ENCODE measurements at regions not wholly inside any gene's neighbourhood (a gene's known extent, or its start where the extent isn't known, plus 50 kb on each side); places are given as distances from the start of the nearest gene placed in this dataset.

GRCh38 chr5:19047277-19047676, 940.7 kb downstream of the CDH18 start (continued):
- TF ChIP-seq PREB (CRISPR knock-in tag; IDR thresholded peaks at IDR 0.05) = no peak
- TF ChIP-seq ZNF362 (CRISPR knock-in tag; IDR thresholded peaks at IDR 0.05; ENCODE audit: borderline replicate concordance) = no peak
- no peak for TF ChIP-seq ZSCAN20 (CRISPR knock-in tag; IDR thresholded peaks at IDR 0.05; ENCODE audit: borderline replicate concordance)
- TF ChIP-seq ZNF577 (CRISPR knock-in tag; IDR thresholded peaks at IDR 0.05; ENCODE audit: borderline replicate concordance, low read depth) = no peak
- TF ChIP-seq TOPORS (CRISPR knock-in tag; IDR thresholded peaks at IDR 0.05) = no peak
- no peak for TF ChIP-seq SMARCC2 (IDR thresholded peaks at IDR 0.05)
- TF ChIP-seq GATAD2A (CRISPR knock-in tag; IDR thresholded peaks at IDR 0.05) = no peak

GRCh38 chr5:19048726-19049125, 939.3 kb downstream of the CDH18 start:
- FAIRE-seq = no peak
- POLR2A ChIA-PET = no interaction called here
- WGBS (ENCODE audit: low lambda C conversion rate) = 0% methylated on average over 3 of the region's 3 CpGs

More at GRCh38 chr5:19048726-19049125, 939.3 kb downstream of the CDH18 start:
- H3K27me3 ChIP-seq (ENCODE audit: control insufficient read depth in 1 of 2, insufficient read depth in 2 of 2, low read length in 2 of 2) = no peaks in the 10 kb centered on the region
- in situ Hi-C loops (cut with HindIII; ENCODE audit: extremely low pct_ligation_motif_present, low pct_unique_long_range_greater_than_20kb) (no loop called here), intact Hi-C loops (cut with micrococcal nuclease; ENCODE audit: unreplicated experiment) (no loop called here)
- no peaks in the 10 kb centered on the region for H3K79me2 ChIP-seq (ENCODE audit: insufficient read depth, low read length)
- CTCF ChIA-PET (ENCODE audit: low intra/inter-chr PET ratio, low total read pairs) = no interaction called here
- TF ChIP-seq SRF (IDR thresholded peaks at IDR 0.05; ENCODE audit: low read depth, low read length) = no peak
- no peak for TF ChIP-seq REPIN1 (CRISPR knock-in tag; IDR thresholded peaks at IDR 0.05; ENCODE audit: borderline replicate concordance, low read depth)
- no peak for TF ChIP-seq REXO4 (CRISPR knock-in tag; IDR thresholded peaks at IDR 0.05; ENCODE audit: borderline replicate concordance)
- no peak for TF ChIP-seq THRA (CRISPR knock-in tag; IDR thresholded peaks at IDR 0.05; ENCODE audit: borderline replicate concordance)
- no peak overlapping the region for H2AFZ ChIP-seq (ENCODE audit: low read length)
- H3K4me1 ChIP-seq (ENCODE audit: insufficient read depth, low read length) = no peaks in the 10 kb centered on the region
- DNase-seq (ENCODE audit: low spot score) (no peak), ATAC-seq (no peak)
- BruUV-seq (replicated peaks) = no TSS peak
- H3K4me2 ChIP-seq (ENCODE audit: low read depth, low read length) = no peak overlapping the region
- no peaks in the 10 kb centered on the region for H4K20me1 ChIP-seq (ENCODE audit: insufficient read depth, low read length)
- H3K4me3 ChIP-seq (replicated peaks in 1 of 3; ENCODE audit: insufficient read depth in 1 of 3, low read depth in 2 of 3, low read length in 3 of 3) = no peak overlapping the region
- no peak overlapping the region for H3K27ac ChIP-seq (ENCODE audit: extremely low read length, insufficient read depth, low read length)
- H3K9me3 ChIP-seq (ENCODE audit: low read length) = peaks cover 50% of the 10 kb centered on the region
- H3K9ac ChIP-seq (ENCODE audit: insufficient read depth, low read depth, low read length) = no peak overlapping the region
- H3K36me3 ChIP-seq (replicated peaks in 1 of 2; ENCODE audit: control insufficient read depth in 1 of 2, insufficient read depth in 2 of 2, low read length in 2 of 2) = no peaks in the 10 kb centered on the region

Measured in HepG2 (cell line).